ENCODE measurements at regions not wholly inside any gene's neighbourhood (a gene's known extent, or its start where the extent isn't known, plus 50 kb on each side); places are given as distances from the start of the nearest gene placed in this dataset.
"Not testable (repeated sequence)": the region's sequence is repeated elsewhere in the genome, so short reads cannot be mapped to it uniquely, and the experiment has no call there.

DNA sequence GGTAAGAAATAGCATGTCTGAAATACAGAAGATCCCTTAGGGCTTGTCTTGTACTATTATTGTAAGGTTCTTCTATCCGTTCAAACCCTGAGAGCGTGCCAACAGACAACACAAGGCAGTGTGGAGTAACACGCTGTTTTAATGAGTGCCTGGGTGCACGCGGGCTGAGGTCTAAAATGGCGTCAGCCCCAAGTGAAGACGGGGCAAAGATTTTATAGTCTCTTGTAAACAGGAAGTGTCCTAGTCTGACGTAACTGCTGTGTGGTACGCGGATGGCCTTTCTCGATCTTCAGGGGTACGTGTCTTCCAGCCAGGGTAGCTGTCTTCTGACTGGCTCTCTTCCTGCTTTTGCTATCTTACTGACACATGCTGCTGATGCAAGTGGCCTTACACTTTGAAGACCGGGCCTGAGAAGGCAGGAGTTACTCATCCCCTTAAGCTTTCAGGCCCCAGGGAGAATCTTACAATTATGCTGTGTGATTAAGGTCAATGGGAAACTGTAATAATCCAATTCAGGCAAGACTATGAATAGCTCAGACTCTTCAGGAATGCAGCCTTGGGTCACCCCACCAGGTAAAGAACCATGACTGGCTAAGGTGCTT, 1812.0 kb upstream of the CDH9 start:
- intact Hi-C loops (cut with micrococcal nuclease), result no loop called here
- Mint-ChIP-seq H3K27me3 (ENCODE audit: low read depth) (no peaks in the 10 kb centered on the region), H3K36me3 (ENCODE audit: low read depth) (no peaks in the 10 kb centered on the region), H3K4me1 (ENCODE audit: low read depth) (no peaks in the 10 kb centered on the region), H3K4me3 (ENCODE audit: low read depth) (no peak overlapping the region), H3K9me3 (peaks cover 40% of the 10 kb centered on the region), H3K27ac (no peak overlapping the region)
- no peak for DNase-seq (ENCODE audit: low spot score)

DNA sequence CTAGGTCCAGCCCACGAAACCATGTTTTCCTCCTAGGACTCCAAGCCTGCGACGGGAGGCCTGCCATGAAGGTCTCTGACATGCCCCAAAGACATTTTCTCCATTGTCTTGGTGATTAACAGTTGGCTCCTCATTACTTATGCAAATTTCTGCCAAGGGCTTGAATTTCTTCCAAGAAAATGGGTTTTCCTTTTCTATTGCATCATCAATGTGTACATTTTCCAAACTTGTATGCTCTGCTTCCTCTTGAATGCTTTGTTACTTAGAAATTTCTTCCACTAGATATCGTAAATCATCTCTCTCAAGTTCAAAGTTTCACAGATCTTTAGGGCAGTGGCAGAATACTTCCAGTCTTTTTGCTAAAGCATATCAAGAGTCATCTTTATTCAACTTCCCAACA, 1792.7 kb upstream of the CDH9 start:
- no peak for DNase-seq (ENCODE audit: low spot score)
- peaks cover 48% of the 10 kb centered on the region for H3K9me3 Mint-ChIP-seq
- intact Hi-C loops (cut with micrococcal nuclease), result no loop called here
- no peak overlapping the region for H3K27ac Mint-ChIP-seq
- no peaks in the 10 kb centered on the region for H3K27me3 Mint-ChIP-seq (ENCODE audit: low read depth)
- no peaks in the 10 kb centered on the region for H3K4me1 Mint-ChIP-seq (ENCODE audit: low read depth)
- no peak overlapping the region for H3K4me3 Mint-ChIP-seq (ENCODE audit: low read depth)
- no peaks in the 10 kb centered on the region for H3K36me3 Mint-ChIP-seq (ENCODE audit: low read depth)

DNA sequence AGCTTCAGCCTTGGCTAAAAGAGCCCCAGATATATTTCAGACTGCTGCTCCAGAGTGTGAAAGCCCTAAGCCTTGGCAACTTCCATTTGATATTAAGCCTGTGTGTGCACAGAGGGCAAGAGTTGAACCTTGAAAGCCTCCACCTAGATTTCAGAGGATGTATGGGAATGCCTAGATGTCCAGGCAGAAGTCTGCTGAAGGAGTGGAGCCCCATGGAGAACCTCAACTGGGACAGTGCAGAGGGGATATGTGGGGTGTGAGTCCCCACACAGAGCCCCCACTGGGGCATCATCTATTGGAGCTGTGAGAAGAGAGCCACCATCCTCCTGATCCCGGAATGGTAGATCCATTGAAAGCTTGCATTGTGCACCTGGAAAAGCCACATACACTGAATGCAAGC, 1784.8 kb upstream of the CDH9 start:
- Mint-ChIP-seq H3K27ac (no peak overlapping the region), H3K9me3 (peaks cover 41% of the 10 kb centered on the region), H3K4me3 (ENCODE audit: low read depth) (no peak overlapping the region), H3K27me3 (ENCODE audit: low read depth) (no peaks in the 10 kb centered on the region), H3K36me3 (ENCODE audit: low read depth) (no peaks in the 10 kb centered on the region), H3K4me1 (ENCODE audit: low read depth) (no peaks in the 10 kb centered on the region)
- intact Hi-C loops (cut with micrococcal nuclease), result no loop called here
- DNase-seq (ENCODE audit: low spot score), result no peak

DNA sequence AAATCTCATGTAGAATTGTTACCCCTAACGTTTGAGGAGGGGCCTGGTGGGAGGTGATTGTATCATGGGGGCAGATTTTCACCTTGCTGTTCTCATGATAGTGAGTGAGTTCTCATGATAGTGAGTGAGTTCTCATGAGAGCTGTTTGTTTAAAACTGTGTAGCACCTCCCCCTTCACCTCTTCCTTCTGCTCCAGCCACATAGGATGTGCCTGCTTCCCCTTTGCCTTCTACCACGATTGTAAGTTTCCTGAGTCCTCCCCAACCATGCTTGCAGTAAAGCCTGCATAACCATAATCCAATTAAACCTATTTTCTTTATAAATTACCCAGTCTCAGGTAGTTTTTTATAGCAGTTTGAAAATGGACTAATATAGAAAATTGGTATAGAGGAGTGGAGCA, 1783.7 kb upstream of the CDH9 start:
- H3K27me3 Mint-ChIP-seq (ENCODE audit: low read depth), result no peaks in the 10 kb centered on the region
- DNase-seq (ENCODE audit: low spot score), result no peak
- H3K27ac Mint-ChIP-seq, result no peak overlapping the region
- no peaks in the 10 kb centered on the region for H3K36me3 Mint-ChIP-seq (ENCODE audit: low read depth)
- intact Hi-C loops (cut with micrococcal nuclease), result no loop called here
- no peak overlapping the region for H3K4me3 Mint-ChIP-seq (ENCODE audit: low read depth)
- H3K9me3 Mint-ChIP-seq, result peaks cover 38% of the 10 kb centered on the region
- H3K4me1 Mint-ChIP-seq (ENCODE audit: low read depth), result no peaks in the 10 kb centered on the region

GRCh38 chr5:28810751-28811136, 1772.4 kb upstream of the CDH9 start:
- DNase-seq (ENCODE audit: low spot score), result no peak
- peaks cover 17% of the 10 kb centered on the region for H3K9me3 Mint-ChIP-seq
- no peaks in the 10 kb centered on the region for H3K36me3 Mint-ChIP-seq (ENCODE audit: low read depth)
- no peak overlapping the region for H3K27ac Mint-ChIP-seq
- intact Hi-C loops (cut with micrococcal nuclease), result no loop called here
- H3K27me3 Mint-ChIP-seq (ENCODE audit: low read depth), result no peaks in the 10 kb centered on the region
- H3K4me1 Mint-ChIP-seq (ENCODE audit: low read depth), result no peaks in the 10 kb centered on the region
- H3K4me3 Mint-ChIP-seq (ENCODE audit: low read depth), result no peak overlapping the region

- Mint-ChIP-seq H3K9me3 (peaks cover 17% of the 10 kb centered on the region), H3K27ac (no peak overlapping the region), H3K4me1 (ENCODE audit: low read depth) (no peaks in the 10 kb centered on the region), H3K27me3 (ENCODE audit: low read depth) (no peaks in the 10 kb centered on the region), H3K36me3 (ENCODE audit: low read depth) (no peaks in the 10 kb centered on the region), H3K4me3 (ENCODE audit: low read depth) (no peak overlapping the region)
- DNase-seq (ENCODE audit: low spot score), result no peak
- intact Hi-C loops (cut with micrococcal nuclease), result no loop called here
Observed at GRCh38 chr5:28809811-28810750, 1771.7 kb upstream of the CDH9 start.

GRCh38 chr5:28808967-28809810, 1770.8 kb upstream of the CDH9 start:
- Mint-ChIP-seq H3K4me1 (ENCODE audit: low read depth) (no peaks in the 10 kb centered on the region), H3K36me3 (ENCODE audit: low read depth) (no peaks in the 10 kb centered on the region), H3K9me3 (peaks cover 17% of the 10 kb centered on the region), H3K4me3 (ENCODE audit: low read depth) (no peak overlapping the region), H3K27ac (no peak overlapping the region), H3K27me3 (ENCODE audit: low read depth) (no peaks in the 10 kb centered on the region)
- intact Hi-C loops (cut with micrococcal nuclease), result no loop called here
- no peak for DNase-seq (ENCODE audit: low spot score)

DNA sequence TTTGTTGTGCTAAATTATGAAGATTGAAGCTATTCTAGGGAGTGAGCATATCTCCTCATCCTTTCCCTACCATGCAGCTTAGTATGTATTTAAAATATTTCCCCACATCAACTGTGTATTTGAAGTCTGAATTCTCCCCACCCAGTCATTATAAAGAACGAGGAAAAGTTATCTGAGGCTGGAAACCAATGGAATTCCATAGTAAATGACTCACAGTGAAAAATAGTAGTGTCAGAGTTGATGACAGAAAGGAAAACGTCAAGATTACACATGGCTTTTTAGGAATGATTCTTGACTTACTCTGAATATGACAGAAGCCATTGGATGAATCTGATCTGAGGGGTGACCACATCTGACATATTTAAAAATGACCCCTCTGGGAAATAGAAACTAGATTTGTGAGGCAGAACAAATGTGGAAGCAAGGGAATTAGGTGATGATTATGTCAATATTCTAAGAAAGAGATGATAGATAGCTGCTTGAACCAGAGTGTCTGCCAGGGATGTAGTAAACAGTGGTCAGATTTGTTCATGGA, 1768.9 kb upstream of the CDH9 start:
- Mint-ChIP-seq H3K27me3 (ENCODE audit: low read depth) (no peaks in the 10 kb centered on the region), H3K36me3 (ENCODE audit: low read depth) (no peaks in the 10 kb centered on the region), H3K9me3 (peaks cover 17% of the 10 kb centered on the region), H3K27ac (no peak overlapping the region), H3K4me1 (ENCODE audit: low read depth) (no peaks in the 10 kb centered on the region), H3K4me3 (ENCODE audit: low read depth) (no peak overlapping the region)
- DNase-seq (ENCODE audit: low spot score), result no peak
- intact Hi-C loops (cut with micrococcal nuclease), result no loop called here

DNA sequence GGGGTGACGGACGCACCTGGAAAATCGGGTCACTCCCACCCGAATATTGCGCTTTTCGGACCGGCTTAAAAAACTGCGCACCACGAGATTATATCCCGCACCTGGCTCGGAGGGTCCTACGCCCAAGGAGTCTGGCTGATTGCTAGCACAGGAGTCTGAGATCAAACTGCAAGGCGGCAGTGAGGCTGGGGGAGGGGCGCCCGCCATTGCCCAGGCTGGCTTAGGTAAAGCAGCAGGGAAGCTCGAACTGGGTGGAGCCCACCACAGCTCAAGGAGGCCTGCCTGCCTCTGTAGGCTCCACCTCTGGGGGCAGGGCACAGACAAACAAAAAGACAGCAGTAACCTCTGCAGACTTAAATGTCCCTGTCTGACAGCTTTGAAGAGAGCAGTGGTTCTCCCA, 1760.6 kb upstream of the CDH9 start:
- H3K27me3 Mint-ChIP-seq (ENCODE audit: low read depth); DNase-seq (ENCODE audit: low spot score); H3K36me3 Mint-ChIP-seq (ENCODE audit: low read depth); H3K4me3 Mint-ChIP-seq (ENCODE audit: low read depth); H3K4me1 Mint-ChIP-seq (ENCODE audit: low read depth); intact Hi-C loops (cut with micrococcal nuclease); H3K27ac Mint-ChIP-seq: not testable (repeated sequence)
- peaks cover 20% of the 10 kb centered on the region for H3K9me3 Mint-ChIP-seq

DNA sequence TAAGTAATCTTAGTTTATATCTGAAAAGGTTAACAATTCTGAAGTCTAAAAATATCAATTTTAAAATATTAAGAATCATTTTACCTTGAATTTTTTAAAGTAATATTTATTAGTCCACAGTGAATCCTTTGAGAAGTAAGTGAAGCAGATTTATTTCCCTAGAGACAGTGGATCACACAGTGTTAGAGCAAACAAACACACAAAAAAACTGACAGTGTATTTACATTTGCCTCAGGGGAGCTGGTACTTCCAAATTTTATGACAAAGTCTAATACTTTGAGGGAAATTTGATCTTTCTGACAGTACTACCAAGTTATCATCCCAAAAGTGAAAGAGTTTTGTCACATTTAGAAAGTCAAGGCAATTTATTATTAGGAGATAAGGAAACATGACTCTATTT, 1750.6 kb upstream of the CDH9 start:
- Mint-ChIP-seq H3K27ac (no peak overlapping the region), H3K4me1 (ENCODE audit: low read depth) (no peaks in the 10 kb centered on the region), H3K36me3 (ENCODE audit: low read depth) (no peaks in the 10 kb centered on the region), H3K9me3 (peaks cover 40% of the 10 kb centered on the region), H3K4me3 (ENCODE audit: low read depth) (no peak overlapping the region), H3K27me3 (ENCODE audit: low read depth) (no peaks in the 10 kb centered on the region)
- intact Hi-C loops (cut with micrococcal nuclease), result no loop called here
- DNase-seq (ENCODE audit: low spot score), result no peak

- Mint-ChIP-seq H3K9me3 (peaks cover 19% of the 10 kb centered on the region), H3K36me3 (ENCODE audit: low read depth) (no peaks in the 10 kb centered on the region), H3K27ac (no peak overlapping the region), H3K4me3 (ENCODE audit: low read depth) (no peak overlapping the region), H3K4me1 (ENCODE audit: low read depth) (no peaks in the 10 kb centered on the region), H3K27me3 (ENCODE audit: low read depth) (no peaks in the 10 kb centered on the region)
- DNase-seq (ENCODE audit: low spot score), result no peak
- intact Hi-C loops (cut with micrococcal nuclease), result no loop called here
Observed at GRCh38 chr5:28780083-28780692, 1741.8 kb upstream of the CDH9 start.

GRCh38 chr5:28779161-28779754, 1740.9 kb upstream of the CDH9 start:
- H3K9me3 Mint-ChIP-seq, result peaks cover 17% of the 10 kb centered on the region
- no peak overlapping the region for H3K4me3 Mint-ChIP-seq (ENCODE audit: low read depth)
- DNase-seq (ENCODE audit: low spot score), result no peak
- H3K27ac Mint-ChIP-seq, result no peak overlapping the region
- intact Hi-C loops (cut with micrococcal nuclease), result no loop called here
- no peaks in the 10 kb centered on the region for H3K36me3 Mint-ChIP-seq (ENCODE audit: low read depth)
- H3K27me3 Mint-ChIP-seq (ENCODE audit: low read depth), result no peaks in the 10 kb centered on the region
- H3K4me1 Mint-ChIP-seq (ENCODE audit: low read depth), result no peaks in the 10 kb centered on the region
